GM18951 (cell line): ENCODE measurements at regions not wholly inside any gene's neighbourhood (a gene's known extent, or its start where the extent isn't known, plus 50 kb on each side); places are given as distances from the start of the nearest gene placed in this dataset.
"Not testable (repeated sequence)": the region's sequence is repeated elsewhere in the genome, so short reads cannot be mapped to it uniquely, and the experiment has no call there.

Experiments used
- POLR2A ChIP-seq: IDR thresholded peaks from 4 replicates; pipeline ENCODE4 v1.6.1; 2011; ENCODE audit warnings: mild to moderate bottlenecking; ENCODE audit not compliant: insufficient read length, insufficient read depth; ENCODE audit errors: extremely low read depth
- in situ Hi-C: fragments of 300-500 bp; cut with MboI; formaldehyde crosslinking; loops from one replicate; pipeline ENCODE4 v1.12.0; 2022; ENCODE audit warnings: low sequenced_read_pairs, mixed read lengths, inconsistent platforms; ENCODE audit not compliant: unreplicated experiment

DNA sequence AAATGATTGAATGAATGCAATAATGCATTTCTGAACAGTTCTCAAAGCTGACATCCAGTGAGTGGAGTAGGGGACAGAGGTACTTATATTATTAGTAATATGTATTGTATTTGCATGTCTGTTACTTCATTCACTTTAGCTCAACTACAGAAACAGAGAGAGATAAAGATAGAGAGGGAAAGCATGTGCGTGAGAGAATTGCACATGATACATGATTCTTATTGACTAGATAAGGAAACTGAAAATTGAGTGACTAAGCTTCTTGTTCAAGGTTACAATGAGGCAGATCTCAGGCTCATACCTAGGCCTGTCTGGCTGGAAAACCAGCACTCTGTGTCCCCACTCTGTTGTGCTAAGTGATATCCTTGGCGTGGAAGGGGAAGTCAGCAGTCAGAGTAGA, 337.7 kb upstream of the KLF4 start:
- TF ChIP-seq POLR2A = no peak
- in situ Hi-C loops = no loop called here

DNA sequence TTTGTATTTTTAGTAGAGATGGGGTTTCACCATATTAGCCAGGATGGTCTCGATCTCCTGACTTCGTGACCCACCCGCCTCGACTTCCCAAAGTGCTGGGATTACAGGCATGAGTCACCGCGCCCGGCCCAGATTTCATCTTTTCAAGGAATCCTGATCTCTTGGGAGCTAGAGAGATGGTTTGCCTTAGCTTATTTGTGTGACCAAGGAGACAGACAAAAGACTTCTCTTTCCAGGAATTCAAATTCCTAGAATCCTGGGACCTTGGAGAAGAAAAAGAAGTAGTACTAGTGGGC, 337.1 kb upstream of the KLF4 start:
- in situ Hi-C loops = not testable (repeated sequence)

DNA sequence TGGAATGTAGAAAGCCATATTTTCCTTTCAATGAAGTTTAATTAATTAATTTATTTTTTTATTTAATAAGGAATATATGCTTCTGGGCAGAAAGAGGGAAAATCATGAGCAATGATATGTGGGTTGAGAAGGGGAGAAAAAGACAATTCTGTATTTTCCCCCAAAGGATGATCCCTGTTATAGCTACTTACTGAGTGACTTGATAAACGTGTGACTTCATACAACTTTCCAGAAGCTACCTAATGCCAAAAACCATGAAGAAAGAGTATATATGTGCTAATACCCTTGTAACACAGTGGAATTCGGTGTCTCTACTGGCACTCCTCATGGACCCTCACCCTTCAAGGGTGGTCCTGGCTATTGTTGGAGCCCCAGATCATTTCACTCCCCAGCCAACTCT, 335.0 kb upstream of the KLF4 start:
- TF ChIP-seq POLR2A = no peak
- in situ Hi-C loops = no loop called here

DNA sequence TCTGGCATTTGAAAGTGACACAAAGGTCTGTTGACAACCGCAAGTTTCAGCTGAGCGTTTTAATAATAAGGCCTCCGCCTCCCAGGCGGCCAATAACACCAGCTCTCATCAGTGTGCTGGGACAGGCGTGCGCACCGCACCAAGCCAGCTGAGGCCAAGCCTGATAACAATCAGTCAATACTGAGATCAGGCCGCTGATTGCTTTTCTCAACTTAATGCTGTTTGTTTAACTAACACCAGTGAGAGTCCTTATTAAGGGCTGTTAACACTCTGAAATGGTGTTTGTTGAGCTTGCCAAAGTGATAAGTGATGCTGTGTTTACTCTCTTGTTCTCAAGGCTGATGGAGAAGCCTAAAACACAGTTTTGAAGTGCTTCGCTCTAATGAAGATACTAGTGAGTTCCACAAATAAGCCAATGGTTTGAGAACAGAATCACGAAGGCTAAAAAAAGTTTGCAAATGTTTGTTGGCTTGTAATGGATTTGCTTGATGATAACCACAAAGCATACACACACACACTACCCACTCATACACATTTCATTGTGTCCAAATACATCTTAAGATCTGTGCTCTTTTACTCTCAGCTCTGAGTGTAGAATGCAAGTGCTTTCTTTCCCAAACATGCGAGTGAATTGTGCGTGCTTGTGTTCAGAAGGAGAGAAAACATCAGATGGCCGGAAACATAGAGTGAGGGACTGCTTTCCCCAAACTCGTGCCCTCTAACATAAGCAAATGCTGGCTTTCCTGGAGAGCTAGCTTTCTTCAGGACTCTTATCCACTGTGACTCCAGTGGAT, 330.4 kb upstream of the KLF4 start:
- in situ Hi-C loops = no loop called here
- TF ChIP-seq POLR2A = no peak

DNA sequence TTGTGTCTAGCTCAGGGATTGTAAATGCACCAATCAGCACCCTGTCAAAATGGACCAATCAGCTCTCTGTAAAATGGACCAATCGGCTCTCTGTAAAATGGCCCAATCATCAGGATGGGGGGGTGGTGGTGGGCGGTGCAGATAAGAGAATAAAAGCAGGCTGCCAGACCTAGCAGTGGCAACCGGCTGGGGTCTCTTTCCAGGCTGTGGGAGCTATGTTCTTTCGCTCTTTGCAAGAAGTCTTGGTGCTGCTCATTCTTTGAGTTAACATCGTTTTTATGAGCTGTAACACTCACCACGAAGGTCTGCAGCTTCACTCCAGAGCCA, 328.9 kb upstream of the KLF4 start:
- in situ Hi-C loops = not testable (repeated sequence)

DNA sequence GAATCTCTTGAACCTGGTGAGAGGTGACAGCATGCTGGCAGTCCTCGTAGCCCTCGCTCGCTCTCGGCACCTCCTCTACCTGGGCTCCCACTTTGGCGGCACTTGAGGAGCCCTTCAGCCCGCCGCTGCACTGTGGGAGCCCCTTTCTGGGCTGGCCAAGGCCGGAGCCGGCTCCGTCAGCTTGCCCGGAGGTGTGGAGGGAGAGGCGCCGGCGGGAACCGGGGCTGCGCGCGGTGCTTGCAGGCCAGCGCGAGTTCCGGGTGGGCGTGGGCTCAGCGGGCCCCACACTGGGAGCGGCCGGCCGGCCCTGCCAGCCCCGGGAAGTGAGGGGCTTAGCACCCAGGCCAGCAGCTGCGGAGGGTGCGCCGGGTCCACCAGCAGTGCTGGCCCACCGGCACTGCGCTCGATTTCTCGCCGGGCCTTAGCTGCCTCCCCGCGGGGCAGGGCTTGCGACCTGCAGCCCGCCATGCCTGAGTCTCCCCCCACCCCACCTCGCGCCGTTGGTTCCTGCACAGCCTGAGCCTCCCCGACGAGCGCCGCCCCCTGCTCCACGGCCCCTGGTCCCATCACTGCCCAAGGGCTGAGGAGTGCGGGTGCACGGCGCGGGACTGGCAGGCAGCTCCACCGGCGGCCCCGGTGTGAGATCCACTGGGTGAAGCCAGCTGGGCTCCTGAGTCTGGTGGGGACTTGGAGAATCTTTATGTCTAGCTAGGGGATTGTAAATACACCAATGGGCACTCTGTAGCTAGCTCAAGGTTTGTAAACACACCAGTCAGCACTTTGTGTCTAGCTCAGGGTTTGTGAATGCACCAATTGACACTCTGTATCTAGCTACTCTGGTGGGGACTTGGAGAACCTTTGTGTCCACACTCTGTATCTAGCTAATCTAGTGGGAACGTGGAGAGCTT, 328.3 kb upstream of the KLF4 start:
- in situ Hi-C loops = not testable (repeated sequence)

DNA sequence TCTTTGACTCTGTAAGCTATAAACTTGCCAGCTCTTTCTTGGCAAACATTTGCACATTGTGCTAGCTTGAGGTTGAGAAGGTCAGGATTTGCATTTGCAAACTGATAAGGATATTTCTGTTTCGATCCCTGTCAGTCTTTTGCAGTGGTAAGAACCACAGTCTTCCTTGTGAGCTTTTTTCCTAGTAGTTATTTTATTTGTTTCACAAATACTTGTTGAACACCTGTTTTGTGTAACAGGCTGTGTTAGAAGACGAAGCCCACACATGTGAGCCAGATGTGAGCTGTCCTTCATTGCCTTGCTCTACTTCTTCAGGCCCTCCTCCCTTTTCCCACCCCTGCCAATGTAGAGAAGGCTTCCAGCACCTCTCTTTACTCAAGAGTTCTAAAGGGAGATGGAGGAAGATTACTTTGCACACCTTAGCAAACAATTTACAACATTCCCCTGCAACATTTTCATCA, 327.0 kb upstream of the KLF4 start:
- in situ Hi-C loops = no loop called here
- TF ChIP-seq POLR2A = no peak

DNA sequence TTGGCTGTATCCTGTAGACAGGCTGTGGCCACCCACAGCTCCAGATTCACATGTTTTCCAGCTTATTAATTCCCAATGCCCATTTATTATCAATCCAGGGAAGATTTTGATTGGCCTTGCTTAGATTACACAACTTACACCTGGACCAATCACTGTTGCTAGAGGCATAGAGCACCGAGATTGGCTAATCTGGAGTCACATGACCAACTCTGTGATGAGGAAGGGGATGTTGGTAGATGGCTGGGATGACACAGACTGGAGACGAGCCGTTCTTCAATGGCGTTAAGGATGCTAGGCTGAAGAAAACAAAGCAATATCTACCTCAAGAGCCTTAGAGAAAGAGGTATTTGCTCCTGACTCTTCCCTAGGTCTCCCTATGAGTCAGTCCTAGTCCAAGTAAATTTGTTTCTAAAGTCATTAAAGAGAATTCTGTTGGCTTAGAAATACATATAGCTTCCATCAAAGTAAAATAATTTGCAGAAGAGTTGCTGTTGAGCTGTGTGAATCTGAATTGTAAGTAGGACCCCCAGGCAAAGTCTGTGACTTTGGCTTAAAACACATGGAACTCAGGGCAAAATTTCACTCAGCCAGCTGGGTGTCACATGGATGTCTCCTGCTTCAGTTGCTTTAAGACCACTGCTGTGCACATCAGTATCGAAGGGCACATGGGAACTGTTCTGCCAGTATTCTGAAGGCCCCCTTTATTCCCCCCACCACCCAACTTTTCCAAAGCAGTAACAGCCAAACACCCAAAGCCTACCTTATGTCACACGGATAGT, 326.4 kb upstream of the KLF4 start:
- in situ Hi-C loops = no loop called here

DNA sequence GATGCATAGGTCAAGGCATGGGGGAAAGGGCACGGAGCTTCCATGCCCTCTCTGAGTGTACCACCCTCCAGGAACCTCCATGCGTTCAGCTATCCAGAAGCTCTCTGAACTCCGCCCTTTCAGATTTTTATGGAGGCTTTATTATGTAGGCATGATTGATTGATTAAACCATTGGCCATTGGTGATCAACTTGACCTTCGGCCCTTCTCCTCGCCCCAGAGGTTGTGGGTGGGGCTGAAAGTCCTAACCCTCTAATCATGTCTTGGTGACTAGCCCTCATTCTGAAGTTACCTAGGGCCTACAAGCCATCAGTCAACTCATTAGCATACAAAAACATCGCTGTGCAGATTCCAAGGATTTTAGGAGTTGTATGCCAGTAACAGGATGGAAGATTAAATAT, 323.7 kb upstream of the KLF4 start:
- in situ Hi-C loops = no loop called here
- no peak for TF ChIP-seq POLR2A

More for the DNA sequence above, 326.4 kb upstream of the KLF4 start:
- TF ChIP-seq POLR2A = no peak

DNA sequence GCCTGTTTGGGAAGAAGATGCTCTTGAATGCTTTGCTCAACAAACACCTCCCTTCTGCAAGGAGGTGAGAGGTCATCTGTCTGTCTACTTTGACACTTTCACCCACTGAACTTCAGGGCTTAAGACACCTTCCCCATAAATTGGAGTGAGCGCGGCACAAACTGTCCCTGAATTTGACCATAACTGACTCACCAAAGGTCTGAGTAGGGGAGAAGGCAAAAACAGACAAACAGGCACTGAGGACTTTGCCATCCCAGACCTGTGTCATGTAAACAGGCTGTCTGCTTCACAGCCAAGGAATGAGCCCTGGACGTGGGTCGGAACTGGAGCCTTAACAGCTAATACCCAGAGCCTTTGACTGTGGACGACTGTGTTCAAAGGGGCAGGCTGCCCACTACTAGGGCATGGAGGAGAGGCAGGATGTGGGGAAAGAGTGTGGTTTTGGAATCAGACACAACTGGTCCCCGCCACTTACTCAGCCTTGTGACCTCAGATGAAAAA, 320.9 kb upstream of the KLF4 start:
- in situ Hi-C loops = no loop called here
- no peak for TF ChIP-seq POLR2A

DNA sequence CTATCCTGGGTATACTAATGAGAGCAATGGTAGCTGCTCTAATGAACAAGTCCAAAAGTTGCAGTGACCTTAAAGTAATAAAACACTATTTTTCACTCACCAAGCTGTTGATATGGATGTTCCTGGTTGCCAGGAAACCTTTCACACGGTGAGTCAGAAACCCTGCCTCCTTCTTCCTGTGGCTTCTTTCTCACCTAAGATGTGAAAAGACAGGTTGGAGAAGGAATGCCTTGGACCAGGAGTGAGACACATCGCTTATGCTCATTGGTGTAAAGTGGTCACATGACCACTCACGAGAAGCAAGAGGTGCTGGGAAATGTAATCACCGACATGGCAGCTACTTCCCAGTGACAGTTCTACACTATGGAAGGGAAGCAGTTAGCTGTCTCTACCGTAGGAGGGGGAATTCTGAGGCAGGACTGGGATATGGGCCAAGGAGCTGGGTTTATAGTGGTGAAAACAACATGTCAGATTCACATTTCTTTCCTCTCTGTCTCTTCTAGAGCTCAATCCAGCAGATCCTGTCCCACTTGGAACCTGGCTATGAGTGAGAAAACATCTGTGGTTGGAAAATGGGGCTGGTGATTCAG, 320.4 kb upstream of the KLF4 start:
- TF ChIP-seq POLR2A = no peak
- in situ Hi-C loops = no loop called here

DNA sequence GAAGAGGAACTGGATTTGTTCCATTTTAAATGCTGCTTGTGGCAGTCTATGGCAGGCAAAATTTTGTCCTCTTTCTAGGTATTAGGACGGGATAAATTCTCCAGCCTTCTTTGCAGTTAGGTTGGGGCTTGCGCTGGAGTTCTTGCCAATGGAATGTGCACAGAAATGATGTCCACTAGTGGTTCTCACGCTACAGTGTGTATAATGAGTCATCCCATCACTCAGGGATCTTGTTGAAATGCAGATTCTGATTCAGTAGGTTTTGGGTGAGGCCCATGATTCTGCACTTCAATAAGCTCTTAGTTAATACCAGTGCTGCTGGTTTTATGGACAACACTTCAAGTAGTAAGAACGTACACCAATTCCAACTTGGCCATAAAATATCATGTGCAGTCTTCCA, 317.6 kb upstream of the KLF4 start:
- in situ Hi-C loops = no loop called here
- no peak for TF ChIP-seq POLR2A

DNA sequence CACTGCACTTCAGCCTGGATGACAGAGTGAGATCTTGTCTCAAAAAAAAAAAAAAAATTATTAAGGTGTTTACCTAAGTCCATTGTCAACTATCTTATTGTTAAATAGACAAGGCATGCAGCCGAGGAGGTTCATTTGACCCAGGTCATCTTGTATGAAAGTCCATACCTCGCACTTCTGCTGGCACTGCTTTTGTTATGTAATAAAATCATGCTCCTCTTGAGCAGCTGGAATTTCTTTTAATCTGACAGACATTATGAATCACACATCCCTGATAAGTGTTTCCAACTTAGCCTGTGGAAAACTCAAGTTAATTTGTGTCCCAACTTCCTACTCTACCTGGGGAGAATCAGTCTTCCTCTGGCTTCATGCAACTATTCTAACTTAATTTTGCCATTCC, 315.6 kb upstream of the KLF4 start:
- TF ChIP-seq POLR2A = no peak
- in situ Hi-C loops = no loop called here
